PFSK-1 (cell line): ENCODE measurements at regions not wholly inside any gene's neighbourhood (a gene's known extent, or its start where the extent isn't known, plus 50 kb on each side); places are given as distances from the start of the nearest gene placed in this dataset.

Experiments
- FOXP2 ChIP-seq: optimal IDR thresholded peaks from 2 replicates; pipeline ENCODE3; 2011; ENCODE audit warnings: borderline replicate concordance, control low read depth, inconsistent platforms; ENCODE audit not compliant: insufficient read depth; ENCODE audit errors: extremely low read length, extremely low read depth
- POLR2AphosphoS5 ChIP-seq: IDR thresholded peaks from 2 replicates; pipeline ENCODE4 v1.6.1; 2012; ENCODE audit warnings: low read depth, mild to moderate bottlenecking, control low read depth, low read length, moderate library complexity
- REST ChIP-seq, 2 experiments: IDR thresholded peaks; 2 replicates each; pipeline versions ENCODE4 v1.6.1 to v1.8.0; 2011 to 2012; ENCODE audit warnings: low read depth in 2 of 2, low read length in 2 of 2, control low read depth in 1 of 2, inconsistent platforms in 1 of 2, mild to moderate bottlenecking in 1 of 2, moderate library complexity in 1 of 2; ENCODE audit not compliant: insufficient read depth in 1 of 2
- SIN3A ChIP-seq: IDR thresholded peaks from 2 replicates; pipeline ENCODE4 v1.6.1; 2012; ENCODE audit warnings: mild to moderate bottlenecking, low read length, moderate library complexity, borderline replicate concordance; ENCODE audit not compliant: insufficient read depth
- TAF1 ChIP-seq: IDR thresholded peaks from 2 replicates; pipeline ENCODE4 v1.6.1; 2012; ENCODE audit warnings: low read length, control low read depth, borderline replicate concordance; ENCODE audit not compliant: insufficient read depth

DNA sequence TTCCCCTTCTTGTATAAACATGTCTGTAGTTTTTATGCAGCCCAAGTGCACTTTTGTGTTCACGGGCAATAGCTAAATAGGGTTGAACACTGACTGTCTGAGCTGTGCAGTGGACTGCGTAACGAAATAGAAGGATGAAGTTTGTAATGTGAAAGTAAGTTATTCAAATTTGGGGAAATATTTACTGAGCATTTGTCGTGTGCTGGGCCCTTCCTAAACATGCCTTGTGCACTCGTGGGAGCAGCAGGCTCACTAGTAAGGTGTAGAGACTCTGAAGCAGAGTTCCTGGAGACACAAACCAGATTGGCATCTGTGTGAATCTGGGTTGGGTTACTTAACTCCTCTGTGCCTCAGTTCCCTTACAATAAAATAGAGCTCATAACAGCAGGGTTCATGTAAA is 51.7 kb upstream of the C1QTNF7 start:
- TF ChIP-seq REST (IDR thresholded peaks at IDR 0.05; ENCODE audit: insufficient read depth in 1 of 2, low read depth in 2 of 2, low read length in 2 of 2) (no peak), TAF1 (no peak), POLR2AphosphoS5 (no peak), SIN3A (no peak), FOXP2 (no peak)

DNA sequence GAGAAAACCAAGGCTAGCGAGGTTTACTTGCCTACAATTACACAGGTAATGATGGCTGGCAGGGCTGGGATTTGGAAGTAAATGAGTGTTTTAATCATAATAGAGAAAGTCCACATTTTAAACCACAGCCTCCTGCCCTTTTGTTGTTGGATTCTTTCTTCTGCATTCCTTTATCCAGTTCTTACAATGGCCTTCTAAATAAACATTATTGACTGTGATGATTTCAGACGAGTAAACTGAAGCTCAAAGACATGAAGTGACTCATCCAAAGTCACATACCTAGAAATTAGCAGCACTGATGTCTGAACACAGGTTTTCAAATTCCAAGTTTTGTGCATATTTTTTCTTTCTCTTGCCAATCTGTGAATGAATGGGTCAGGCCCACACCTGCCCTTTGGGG is 51.2 kb upstream of the C1QTNF7 start:
- TF ChIP-seq POLR2AphosphoS5, result no peak
- TF ChIP-seq TAF1, result no peak
- TF ChIP-seq FOXP2, result no peak
- no peak for TF ChIP-seq REST (IDR thresholded peaks at IDR 0.05; ENCODE audit: insufficient read depth in 1 of 2, low read depth in 2 of 2, low read length in 2 of 2)
- no peak for TF ChIP-seq SIN3A
